ENCODE measurements at regions not wholly inside any gene's neighbourhood (a gene's known extent, or its start where the extent isn't known, plus 50 kb on each side); places are given as distances from the start of the nearest gene placed in this dataset.

DNA sequence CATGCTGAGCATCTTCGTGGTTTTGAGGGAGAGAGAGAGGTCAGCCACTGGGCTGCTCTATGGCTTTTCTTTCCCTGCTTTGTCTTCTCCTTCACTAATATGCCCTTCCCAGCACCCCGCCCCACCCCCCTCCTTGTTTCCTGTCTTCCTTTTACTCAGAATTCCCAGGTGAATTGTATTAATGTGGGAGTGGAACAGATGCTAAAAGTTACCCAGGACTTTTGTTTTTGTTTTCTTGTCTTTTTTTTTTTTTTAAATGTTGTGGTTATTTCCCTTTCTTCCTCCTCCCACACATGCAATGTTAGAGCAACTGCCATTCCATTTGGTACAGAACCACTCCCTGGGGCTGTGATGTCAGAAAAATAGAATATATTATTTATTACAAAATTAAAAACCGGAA lies 442.7 kb upstream of the CD180 start:
- TF ChIP-seq, protein P1, sequence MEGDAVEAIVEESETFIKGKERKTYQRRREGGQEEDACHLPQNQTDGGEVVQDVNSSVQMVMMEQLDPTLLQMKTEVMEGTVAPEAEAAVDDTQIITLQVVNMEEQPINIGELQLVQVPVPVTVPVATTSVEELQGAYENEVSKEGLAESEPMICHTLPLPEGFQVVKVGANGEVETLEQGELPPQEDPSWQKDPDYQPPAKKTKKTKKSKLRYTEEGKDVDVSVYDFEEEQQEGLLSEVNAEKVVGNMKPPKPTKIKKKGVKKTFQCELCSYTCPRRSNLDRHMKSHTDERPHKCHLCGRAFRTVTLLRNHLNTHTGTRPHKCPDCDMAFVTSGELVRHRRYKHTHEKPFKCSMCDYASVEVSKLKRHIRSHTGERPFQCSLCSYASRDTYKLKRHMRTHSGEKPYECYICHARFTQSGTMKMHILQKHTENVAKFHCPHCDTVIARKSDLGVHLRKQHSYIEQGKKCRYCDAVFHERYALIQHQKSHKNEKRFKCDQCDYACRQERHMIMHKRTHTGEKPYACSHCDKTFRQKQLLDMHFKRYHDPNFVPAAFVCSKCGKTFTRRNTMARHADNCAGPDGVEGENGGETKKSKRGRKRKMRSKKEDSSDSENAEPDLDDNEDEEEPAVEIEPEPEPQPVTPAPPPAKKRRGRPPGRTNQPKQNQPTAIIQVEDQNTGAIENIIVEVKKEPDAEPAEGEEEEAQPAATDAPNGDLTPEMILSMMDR (IDR thresholded peaks at IDR 0.05; ENCODE audit: insufficient read depth, low read depth, low read length) = no peak
- TF ChIP-seq EZH2 (IDR thresholded peaks at IDR 0.05; ENCODE audit: insufficient read depth, low read length) = no peak

All from astrocyte (in vitro differentiated cells and primary cell).